ENCODE measurements at regions not wholly inside any gene's neighbourhood (a gene's known extent, or its start where the extent isn't known, plus 50 kb on each side); places are given as distances from the start of the nearest gene placed in this dataset.
"Not testable (repeated sequence)": the region's sequence is repeated elsewhere in the genome, so short reads cannot be mapped to it uniquely, and the experiment has no call there.

DNA sequence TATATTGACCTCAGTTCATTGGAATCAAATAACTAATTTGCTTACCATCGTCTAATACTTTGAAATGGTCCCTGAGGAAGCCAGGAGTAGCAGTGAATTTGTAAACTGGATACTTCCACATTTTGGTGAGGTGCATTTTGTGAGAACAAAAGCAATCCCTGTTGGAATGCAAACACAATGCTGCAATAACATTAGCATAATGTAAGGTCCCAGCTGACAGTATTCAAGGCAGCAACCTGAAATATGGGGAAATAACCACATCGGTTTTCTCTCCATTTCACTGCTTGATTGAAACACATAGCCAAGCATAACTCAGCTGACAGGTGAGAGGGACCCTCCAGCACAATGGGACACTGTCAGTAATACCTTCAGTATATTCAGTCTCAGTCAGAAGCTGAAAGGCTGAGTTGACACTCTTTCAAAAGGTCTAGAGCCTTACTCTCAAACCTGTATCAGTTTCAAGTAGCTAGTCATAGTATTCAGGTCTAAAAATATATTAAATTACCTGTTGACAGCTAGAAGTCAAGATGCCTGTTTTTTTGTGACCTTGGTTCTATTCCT, 1311.9 kb upstream of the NRXN1 start:
- Mint-ChIP-seq H3K27ac (no peak overlapping the region), H3K4me1 (peaks cover 48% of the 10 kb centered on the region), H3K4me3 (no peak overlapping the region), H3K36me3 (ENCODE audit: low read depth) (no peaks in the 10 kb centered on the region), H3K27me3 (ENCODE audit: low read depth, poor library complexity) (no peaks in the 10 kb centered on the region), H3K9me3 (no peaks in the 10 kb centered on the region)
- TF ChIP-seq, protein P1, sequence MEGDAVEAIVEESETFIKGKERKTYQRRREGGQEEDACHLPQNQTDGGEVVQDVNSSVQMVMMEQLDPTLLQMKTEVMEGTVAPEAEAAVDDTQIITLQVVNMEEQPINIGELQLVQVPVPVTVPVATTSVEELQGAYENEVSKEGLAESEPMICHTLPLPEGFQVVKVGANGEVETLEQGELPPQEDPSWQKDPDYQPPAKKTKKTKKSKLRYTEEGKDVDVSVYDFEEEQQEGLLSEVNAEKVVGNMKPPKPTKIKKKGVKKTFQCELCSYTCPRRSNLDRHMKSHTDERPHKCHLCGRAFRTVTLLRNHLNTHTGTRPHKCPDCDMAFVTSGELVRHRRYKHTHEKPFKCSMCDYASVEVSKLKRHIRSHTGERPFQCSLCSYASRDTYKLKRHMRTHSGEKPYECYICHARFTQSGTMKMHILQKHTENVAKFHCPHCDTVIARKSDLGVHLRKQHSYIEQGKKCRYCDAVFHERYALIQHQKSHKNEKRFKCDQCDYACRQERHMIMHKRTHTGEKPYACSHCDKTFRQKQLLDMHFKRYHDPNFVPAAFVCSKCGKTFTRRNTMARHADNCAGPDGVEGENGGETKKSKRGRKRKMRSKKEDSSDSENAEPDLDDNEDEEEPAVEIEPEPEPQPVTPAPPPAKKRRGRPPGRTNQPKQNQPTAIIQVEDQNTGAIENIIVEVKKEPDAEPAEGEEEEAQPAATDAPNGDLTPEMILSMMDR (IDR thresholded peaks at IDR 0.05) = no peak
- DNase-seq = no peak

- H3K9me3 Mint-ChIP-seq = no peaks in the 10 kb centered on the region
- peaks cover 56% of the 10 kb centered on the region for H3K4me1 Mint-ChIP-seq
- H3K4me3 Mint-ChIP-seq = no peak overlapping the region
- no peaks in the 10 kb centered on the region for H3K36me3 Mint-ChIP-seq (ENCODE audit: low read depth)
- H3K27me3 Mint-ChIP-seq (ENCODE audit: low read depth, poor library complexity) = no peaks in the 10 kb centered on the region
- TF ChIP-seq, protein P1 (IDR thresholded peaks at IDR 0.05) = no peak
- H3K27ac Mint-ChIP-seq = no peak overlapping the region
- no peak for DNase-seq
Observed at GRCh38 chr2:52343010-52343409, 1311.1 kb upstream of the NRXN1 start.

- H3K4me1 Mint-ChIP-seq = peaks cover 62% of the 10 kb centered on the region
- no peaks in the 10 kb centered on the region for H3K36me3 Mint-ChIP-seq (ENCODE audit: low read depth)
- no peak overlapping the region for H3K27ac Mint-ChIP-seq
- no peak for DNase-seq
- no peak overlapping the region for H3K4me3 Mint-ChIP-seq
- no peaks in the 10 kb centered on the region for H3K9me3 Mint-ChIP-seq
- peaks cover 2% of the 10 kb centered on the region for H3K27me3 Mint-ChIP-seq (ENCODE audit: low read depth, poor library complexity)
- TF ChIP-seq, protein P1 (IDR thresholded peaks at IDR 0.05) = no peak
Observed at GRCh38 chr2:52342458-52342857, 1310.5 kb upstream of the NRXN1 start.

- Mint-ChIP-seq H3K36me3 (ENCODE audit: low read depth) (no peaks in the 10 kb centered on the region), H3K27ac (no peak overlapping the region), H3K9me3 (no peaks in the 10 kb centered on the region), H3K4me3 (no peak overlapping the region), H3K4me1 (peaks cover 69% of the 10 kb centered on the region), H3K27me3 (ENCODE audit: low read depth, poor library complexity) (peaks cover 3% of the 10 kb centered on the region)
- DNase-seq = no peak
- TF ChIP-seq, protein P1 (IDR thresholded peaks at IDR 0.05) = no peak
Observed at GRCh38 chr2:52341732-52342131, 1309.8 kb upstream of the NRXN1 start.

DNA sequence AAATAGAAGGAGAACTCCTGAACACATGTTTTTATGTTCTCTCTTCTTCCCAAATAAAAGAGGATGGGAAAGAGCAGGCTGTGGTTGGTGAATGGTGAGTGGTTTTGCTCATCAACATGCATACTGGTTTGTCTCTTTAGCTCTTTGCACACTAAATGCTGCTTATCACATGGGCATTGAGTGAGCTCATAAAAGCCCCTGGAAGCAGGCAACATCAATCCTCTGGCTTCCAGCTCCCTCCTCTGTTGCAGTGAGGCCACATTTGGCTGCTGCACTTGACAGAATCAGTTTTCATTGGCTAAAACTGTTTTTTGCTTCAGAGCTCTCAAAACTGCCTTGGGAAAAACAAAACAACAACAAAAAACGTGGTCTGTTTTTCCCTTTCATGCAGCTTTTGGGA, 1308.2 kb upstream of the NRXN1 start:
- H3K36me3 Mint-ChIP-seq (ENCODE audit: low read depth) = no peaks in the 10 kb centered on the region
- peaks cover 3% of the 10 kb centered on the region for H3K27me3 Mint-ChIP-seq (ENCODE audit: low read depth, poor library complexity)
- H3K4me1 Mint-ChIP-seq = peaks cover 61% of the 10 kb centered on the region
- H3K27ac Mint-ChIP-seq = peak overlapping the region; percentile 88
- H3K9me3 Mint-ChIP-seq = no peaks in the 10 kb centered on the region
- TF ChIP-seq, protein P1 (IDR thresholded peaks at IDR 0.05) = no peak
- peak; percentile 9 for DNase-seq
- H3K4me3 Mint-ChIP-seq = peak overlapping the region; percentile 4

DNA sequence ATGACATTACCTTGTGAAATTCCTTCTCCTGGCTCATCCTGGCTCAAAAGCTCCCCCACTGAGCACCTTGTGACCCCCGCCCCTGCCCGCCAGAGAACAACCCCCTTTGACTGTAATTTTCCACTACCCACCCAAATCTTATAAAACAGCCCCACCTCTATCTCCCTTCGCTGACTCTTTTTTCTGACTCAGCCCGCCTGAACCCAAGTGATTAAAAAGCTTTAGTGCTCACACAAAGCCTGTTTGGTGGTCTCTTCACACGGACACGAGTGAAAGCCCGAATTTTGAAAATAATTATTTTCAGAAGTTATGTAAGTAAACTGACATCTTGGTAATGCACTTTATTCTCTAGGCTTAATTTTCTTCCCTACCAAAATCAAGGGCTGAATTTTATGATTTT, 1305.9 kb upstream of the NRXN1 start:
- not testable (repeated sequence) for H3K9me3 Mint-ChIP-seq; H3K27me3 Mint-ChIP-seq (ENCODE audit: low read depth, poor library complexity); DNase-seq; H3K36me3 Mint-ChIP-seq (ENCODE audit: low read depth)
- Mint-ChIP-seq H3K4me3 (peak overlapping the region; percentile 55), H3K4me1 (peaks cover 49% of the 10 kb centered on the region), H3K27ac (peak overlapping the region; percentile 88)
